GM19238 (cell line): ENCODE measurements at regions not wholly inside any gene's neighbourhood (a gene's known extent, or its start where the extent isn't known, plus 50 kb on each side); places are given as distances from the start of the nearest gene placed in this dataset.
"Not testable (repeated sequence)": the region's sequence is repeated elsewhere in the genome, so short reads cannot be mapped to it uniquely, and the experiment has no call there.

ENCODE experiments used
- DNase-seq: peaks from one replicate; pipeline ENCODE4 v3.0.0; 2011; ENCODE audit warnings: low spot score; ENCODE audit not compliant: insufficient read length

DNA sequence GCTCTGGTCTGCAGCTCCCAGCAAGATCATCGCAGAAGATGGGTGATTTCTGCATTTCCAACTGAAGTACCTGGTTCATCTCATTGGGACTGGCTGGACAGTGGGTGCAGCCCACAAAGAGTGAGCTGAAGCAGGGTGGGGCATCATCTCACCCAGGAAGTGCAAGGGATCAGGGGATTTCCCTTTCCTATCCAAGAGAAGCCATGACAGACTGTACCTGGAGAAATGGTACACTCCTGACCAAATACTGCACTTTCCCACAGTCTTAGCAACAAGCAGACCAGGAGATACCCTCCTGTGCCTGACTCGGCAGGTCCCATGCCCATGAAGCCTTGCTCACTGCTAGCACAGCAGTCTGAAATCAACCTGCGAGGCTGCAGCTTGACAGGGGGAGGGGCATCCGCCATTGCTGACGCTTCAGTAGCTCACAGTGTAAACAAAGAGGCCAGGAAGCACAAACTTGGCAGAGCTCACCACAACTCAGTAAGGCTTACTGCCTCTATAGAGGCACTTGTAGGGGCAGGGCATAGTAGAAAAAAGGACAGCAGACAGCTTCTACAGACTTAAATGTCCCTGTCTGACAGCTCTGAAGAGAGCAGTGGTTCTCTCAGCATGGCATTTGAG lies 60.5 kb downstream of the AREG start:
- not testable (repeated sequence) for DNase-seq

DNA sequence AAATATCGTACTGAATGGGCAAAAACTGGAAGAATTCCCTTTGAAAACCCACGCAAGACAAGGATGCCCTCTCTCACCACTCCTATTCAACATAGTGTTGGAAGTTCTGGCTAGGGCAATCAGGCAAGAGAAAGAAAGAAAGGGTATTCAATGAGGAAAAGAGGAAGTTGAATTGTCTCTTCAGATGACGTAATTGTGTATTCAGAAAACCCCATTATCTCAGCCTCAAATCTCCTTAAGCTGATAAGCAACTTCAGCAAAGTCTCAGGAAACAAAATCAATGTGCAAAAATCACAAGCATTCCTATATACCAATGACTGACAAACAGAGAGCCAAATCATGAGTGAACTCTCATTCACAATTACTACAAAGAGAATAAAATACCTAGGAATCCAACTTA lies 64.4 kb downstream of the AREG start:
- not testable (repeated sequence) for DNase-seq

DNA sequence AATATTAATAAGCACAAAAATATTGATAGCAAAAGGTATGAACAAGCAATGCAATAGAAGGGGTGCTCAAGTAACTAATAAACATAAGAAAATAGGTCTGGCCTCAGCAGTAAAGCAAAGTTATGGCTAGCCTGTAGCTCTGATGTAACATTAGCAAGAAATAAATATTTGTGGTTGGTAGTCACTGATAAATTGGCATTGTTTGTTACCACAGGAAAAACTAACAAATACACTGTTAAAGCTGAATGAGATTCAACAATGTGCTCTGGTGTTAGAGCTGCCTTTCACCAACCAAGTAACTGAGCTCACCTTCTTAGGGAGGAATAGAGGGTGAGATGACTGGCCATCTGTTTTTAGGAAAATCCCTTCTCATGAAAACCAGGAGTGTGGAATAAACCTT lies 71.4 kb downstream of the AREG start:
- DNase-seq: no peak

DNA sequence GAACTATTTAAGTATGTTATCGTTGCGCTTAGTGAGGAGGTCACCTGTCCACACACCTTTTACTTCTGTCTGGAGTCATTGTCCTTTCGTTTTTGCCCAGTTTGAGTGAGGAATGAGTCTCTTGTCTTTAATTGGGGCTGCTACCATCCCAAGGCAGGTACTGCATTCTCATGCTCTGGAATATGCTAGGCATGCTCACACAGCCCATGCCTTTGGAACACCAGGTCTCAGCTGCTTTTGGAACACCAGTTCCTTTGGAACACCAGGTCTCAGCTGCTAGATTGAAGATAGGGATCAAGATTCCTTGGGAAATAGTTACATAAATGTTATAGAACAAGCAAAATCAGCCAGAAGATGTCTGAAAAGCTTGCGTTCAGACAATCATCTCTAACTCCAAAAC lies 73.1 kb downstream of the AREG start:
- no peak for DNase-seq

DNA sequence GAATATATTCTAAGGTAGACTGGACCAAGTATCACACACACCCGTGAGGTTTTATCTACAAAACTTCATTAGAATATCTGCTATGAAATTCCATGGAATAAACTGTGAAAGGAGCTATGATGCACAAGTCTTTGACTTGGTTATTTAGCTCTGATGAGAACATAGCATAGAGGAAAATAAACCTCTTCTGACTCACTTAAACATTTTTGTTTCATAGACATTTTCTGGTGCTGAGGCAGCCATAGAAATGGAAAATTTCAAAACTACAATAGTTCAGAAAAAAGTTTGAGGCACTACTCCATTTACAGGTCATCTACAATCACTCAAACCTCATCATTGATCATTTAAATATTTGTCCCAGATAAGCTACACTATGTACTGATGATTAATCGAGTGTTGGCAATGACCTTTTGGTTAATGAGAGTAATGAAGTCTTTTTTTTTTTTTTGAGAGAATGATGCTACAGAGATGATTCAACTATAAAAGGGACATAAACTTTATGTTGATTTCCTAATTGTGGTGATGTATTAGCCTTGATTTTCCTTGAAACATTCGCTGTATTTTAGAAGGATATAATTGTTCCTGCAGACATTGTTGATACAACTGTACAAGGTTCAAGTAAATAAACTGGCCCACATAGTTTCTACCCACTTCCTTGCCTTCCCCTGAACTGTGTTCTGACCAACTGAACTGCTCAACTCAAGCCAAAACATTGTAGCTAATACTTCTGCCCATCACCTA lies 77.5 kb downstream of the AREG start:
- DNase-seq: no peak

DNA sequence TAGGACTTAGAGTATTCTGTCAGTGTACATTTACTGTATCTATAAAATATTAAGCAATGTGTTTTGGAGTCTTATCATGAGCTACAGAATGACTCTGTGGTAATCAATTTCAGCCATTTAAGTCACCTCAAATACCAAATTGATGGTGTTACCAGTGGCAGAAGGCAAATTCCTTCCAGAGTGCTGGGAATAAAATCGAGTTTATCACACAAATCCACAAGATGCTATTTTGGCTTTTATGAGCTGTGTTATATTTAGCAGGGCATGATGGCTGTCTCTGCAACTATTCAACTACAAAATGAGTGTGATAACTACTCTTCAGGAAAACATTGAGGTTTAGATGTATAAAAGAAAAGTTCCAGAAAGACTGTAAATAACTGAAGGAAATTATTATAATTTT lies 78.2 kb downstream of the AREG start:
- DNase-seq: no peak

DNA sequence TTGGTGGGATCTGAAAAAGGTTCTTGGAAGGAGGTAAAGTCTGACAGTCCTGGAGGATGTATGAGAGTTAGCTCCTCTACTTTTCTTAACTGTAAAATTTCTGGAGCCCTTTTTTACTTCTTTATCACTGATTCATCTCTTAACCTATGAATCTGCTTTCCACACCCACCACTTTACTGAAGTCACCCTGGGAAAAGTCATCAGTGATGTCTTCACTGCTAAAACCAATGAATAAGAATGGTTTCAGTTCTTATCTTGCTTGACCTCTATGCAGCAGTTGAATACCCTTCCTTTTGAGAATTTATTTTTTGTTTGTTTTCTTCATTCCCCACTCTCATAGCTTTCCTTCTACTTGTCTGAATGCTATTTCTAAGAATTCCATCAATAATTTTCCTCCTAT lies 80.0 kb downstream of the AREG start:
- no peak for DNase-seq

DNA sequence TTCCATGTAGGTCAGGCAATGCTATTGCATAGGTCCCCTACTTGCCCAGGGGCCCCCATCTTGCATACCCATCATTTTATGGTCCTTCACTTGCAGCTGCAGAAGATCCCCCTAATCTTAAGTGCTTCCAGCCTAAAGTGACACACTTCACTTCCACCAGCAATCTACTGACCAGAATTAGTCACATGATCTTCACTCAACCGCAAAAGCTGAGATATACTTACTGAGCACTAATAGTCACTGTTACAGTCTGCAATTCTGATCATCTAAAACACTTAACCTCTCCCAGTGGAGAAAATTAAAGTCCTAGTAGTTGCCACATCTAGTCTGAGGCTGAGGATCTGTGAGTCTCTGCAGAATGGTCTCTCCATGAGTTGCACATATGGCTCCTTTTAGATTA lies 82.1 kb downstream of the AREG start:
- DNase-seq: no peak

DNA sequence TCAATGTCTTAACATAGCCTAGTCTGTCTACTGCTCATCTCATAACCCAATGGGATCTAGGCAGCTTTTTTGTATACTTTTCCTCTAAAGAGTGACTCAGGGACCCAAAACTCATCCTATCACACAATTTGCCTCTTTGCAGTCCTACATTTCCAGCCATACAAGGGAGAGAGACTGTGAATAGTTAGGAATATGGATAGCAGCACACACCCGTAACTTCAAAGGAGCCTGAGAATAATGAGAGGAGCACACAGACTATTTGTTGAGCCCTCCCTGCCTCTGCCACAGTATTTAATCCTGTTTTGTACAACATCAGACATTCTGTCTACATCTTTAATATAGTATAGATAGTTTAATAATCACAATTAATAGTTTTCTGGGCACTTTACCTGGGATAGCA lies 83.2 kb downstream of the AREG start:
- DNase-seq: no peak

DNA sequence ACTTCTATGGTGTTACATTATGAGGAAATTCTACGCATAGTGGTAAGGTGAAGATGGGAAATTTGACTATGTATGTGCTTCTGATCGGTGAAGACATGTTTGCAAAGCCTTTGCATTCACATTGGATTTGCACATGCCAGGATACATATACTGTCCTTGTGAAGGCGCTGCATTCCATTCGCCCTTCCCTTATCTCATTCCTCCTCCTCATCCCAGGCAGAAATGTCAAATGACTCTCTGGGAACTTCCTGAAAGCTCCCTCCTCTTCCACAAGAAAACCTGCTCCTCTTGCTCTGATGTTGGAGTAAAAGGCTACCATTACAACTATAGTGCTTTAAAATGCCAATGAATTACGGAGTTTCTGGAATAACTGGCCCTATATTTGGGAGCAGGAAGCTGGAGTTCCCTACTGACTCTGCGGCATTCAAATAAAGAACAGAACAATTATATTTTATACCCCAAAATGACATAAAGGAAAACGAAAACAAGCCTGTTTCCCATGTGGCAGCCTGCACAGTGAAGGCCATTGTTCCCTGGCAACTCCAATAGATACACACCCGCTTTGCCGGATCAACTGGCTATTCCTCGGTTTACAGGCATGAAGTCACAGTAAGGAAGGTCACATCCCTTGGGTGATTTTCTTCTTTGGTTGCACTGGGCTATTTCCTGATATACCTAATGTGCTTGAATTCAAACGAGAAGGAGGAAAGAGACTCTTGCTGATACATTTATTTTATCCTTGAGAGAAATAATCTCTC lies 84.5 kb downstream of the AREG start:
- DNase-seq: no peak

DNA sequence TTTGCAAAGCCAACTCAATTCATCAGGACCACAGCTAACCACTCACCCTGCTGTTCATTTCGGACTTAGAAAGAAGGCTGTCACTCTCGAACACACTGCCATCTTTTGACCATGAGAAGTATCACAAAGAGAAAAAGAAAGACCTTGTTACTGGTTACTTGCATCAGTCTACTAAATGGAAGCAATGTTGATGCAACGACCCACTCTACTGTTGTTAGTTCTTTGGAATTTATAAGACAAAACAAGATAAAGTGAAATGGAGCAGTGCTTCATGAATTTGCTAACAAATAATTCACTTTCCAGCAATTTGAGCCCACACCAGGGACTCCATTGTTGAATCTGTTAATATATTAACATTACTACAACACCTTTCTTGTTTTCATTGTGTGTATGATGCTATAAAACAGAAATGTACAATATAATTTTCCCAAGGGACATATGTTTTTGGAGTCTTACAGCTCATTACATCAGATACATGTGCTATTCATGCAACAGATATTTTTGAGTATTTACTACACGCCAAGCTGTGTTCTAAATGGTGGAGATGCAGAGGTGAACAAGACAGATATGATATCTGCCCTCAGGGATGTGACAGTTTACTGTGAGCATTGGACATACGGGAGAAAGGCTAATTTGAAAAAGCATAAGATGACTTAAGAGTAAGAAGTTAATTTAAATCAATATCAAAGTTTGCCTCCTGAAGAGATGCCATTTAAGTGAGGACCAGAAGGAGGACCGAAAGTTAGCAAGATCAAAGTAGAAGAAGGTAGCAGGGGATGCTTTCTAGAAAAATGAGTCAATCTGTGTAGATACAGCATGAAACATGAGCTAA lies 87.2 kb downstream of the AREG start:
- no peak for DNase-seq

DNA sequence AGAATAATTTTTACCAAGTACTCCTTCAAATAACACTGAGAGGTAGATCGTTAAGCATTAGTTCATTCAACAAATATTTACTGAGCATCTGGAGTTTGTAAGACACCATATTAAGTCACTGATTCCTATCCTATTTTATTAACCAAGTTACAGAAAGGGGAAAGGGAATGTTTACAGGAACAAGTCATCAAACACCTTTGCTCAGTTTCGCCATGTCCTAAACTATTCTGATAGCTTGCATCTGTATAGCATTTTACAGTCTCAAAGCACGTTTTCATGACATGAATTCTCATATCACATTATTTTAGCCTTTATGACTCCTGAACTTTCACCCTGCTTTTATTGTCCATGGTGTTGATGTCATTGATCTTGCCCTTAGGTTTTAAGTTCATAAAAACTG lies 89.2 kb downstream of the AREG start:
- DNase-seq: no peak

DNA sequence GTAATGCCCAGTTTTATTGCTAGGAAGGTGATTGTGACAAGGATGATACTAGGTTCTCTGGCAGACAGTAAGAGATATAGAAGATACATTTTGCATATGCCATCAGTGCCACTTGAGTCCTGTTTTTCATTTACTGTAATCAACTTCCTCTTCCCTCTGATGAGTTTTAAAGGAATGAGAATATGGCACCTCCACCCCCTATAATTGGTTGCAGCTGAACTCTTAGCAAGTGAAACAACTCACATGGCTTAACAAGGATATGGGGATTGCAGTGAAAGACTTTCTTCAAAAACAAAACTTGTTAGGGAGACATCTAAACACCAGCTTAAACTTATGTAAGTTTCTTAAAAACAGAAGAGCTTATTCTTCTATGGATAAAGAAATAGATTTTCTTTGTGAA lies 90.0 kb downstream of the AREG start:
- DNase-seq: no peak

DNA sequence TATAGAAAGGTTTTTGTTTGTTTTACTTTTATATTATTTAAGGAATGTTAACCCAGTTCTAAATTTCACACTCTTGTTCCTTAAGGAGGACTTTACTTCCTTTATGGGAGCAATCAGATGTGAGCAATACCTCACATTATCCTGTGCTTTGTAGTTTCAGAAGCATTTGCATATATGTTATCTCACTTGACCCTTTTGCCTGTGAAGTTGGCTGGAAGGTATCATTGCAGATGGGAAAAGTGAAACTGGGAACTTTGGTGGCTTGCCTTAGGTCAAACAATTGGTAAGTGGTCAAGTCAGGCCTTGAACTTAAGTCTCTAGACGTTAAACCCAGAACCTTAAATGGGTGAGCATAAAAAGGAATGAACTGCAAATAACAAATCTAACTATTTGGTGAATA lies 90.6 kb downstream of the AREG start:
- DNase-seq: no peak

DNA sequence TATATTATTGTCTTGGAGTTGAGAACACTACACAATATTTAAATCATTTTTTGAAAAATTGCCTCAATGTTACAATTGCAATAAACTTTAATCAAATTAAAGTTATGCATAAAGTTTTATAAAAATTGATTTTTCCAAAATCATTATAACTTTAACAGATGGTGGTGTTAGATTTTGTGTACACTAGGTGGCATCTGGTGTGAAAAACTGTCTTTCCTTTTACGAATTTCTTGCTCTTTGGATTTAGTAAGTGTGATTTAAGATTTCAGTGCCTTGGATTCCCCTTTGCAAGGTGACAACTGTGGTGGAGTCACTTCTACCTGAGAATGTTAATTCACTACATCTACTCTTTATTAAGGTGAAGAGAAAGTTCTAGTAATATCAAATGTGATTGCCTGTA lies 91.6 kb downstream of the AREG start:
- DNase-seq: no peak

DNA sequence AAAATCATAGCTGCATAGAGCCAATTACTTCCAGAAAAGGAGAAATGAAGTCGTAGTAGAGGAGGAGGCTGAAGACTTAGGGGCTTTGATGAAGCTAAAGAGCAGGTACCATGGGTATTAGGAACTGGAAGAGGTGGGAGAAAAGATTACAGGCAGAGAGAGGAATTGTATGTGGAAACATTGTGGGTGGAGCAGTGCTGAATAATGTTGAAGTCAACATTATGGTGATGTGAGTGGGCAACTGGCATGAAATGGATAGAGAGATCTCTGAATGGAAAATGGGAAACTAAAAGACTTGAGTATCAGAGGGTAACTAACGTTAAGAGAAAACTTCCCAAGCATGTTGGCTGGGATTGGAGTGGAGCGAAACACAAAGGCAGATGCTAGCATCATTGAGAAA lies 92.5 kb downstream of the AREG start:
- DNase-seq: no peak

DNA sequence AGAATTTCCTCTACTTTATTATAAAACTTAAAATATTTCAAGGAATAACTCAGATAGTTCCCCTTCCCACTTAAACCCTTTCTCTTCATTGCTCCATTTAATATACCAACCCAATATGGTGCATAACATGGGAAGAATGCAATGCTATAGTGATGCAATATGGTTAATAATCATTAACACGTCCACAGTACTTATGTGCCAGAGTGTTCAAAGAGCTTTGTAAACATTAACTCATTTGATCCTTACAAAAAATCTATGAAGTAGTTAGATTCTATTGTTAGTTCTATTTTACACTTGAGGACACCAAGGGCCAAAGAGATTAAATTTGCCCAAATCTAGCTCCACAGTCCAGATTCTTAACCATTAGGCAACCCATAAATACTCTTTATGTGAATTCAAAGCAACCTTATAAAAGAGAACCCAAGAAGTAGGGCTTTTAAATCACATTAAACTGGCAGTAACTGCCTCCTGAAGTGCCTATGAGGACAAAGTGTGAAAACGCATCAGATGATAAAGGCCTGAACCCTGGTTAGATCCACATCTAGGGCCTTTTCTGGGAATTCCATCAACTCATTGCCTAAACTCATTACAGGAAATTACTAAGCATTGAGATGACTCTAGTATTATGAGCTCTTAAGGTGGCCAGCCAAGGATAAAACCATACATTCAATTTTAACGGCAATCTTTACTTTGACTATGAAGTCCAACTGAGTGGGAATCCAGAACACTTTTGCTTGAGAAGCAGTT lies 94.3 kb downstream of the AREG start:
- no peak for DNase-seq

DNA sequence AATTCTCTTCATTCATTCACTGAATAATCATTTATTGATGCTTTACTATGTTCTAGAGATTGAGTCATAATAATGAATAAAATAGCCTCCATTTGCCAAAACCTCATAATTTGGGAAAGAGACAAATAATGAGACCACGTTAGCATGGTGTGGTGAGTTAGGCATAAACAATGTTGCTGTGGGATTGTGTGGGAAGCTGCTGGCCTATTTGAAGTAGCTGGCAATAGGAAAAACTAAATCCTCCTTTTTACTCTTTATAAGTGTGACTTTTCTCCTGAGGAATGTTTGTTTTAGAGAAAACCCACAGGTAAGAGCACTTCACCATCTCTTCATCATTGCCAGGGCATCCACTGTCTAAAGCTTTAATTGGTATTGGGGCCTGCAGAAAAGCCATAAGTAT lies 95.3 kb downstream of the AREG start:
- no peak for DNase-seq

DNA sequence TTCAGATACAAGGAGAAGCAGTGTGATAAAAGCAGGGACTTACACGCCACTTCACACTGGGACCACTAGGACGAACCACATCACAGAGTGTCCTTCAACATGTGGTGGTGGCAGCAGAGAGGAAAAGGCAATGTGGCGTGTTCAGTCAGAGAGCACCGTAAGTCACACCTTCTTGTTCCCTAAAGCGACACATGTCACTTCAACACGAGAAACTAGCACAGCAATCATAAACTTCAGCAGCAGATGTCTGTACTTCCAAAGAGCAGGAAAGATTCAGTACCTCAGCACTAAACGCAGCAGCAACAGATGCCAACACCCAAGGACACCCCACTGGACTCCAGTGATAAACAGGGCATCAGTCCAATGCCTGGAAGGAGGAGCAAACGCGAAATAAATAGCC lies 96.7 kb downstream of the AREG start:
- DNase-seq: no peak

DNA sequence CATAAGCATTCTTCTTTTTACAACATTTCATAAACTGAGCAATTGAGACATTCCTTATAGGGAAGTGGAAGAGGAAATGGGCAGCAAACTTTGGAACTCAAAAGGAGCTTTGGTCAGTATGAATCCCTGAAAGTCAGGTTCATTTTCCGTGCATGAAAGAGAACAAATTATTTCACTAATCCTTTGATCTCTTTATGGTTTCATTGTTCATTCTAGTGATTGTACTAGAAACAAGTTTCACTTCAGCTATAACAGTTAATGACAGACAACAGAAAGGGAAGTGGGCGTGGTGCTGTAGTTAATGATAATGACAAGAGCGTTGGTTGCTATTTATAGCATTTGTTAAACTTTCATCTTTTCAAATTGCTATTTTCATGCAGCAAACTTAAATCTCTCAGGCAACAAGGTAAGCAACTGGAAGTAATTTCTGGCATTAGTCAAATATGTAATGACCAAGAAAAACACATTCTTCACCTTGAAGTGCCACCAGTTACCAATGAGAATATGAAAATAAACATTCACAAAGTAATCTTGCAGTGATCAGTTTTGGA lies 98.4 kb downstream of the AREG start:
- no peak for DNase-seq

DNA sequence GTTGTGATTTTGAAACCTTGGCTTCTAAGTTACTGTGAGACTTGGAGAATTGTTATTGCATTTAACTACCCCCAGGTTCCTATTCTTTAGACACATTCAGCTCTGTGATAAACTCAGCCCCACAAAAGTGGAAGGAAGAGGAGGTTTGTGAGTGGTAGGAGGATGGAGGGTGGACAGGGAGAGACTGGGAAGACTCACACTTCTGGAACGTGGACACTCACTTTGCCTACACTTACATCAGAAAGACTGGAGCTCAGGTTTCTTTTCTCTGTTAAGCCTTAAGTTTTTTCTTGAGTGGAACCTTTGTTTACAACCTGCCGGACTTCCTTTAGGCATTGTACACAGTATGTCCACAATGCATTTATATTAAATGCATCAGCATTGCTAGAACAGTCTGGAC lies 99.0 kb downstream of the AREG start:
- DNase-seq: no peak
